Astrocyte (in vitro differentiated cells and primary cell): ENCODE measurements at regions not wholly inside any gene's neighbourhood (a gene's known extent, or its start where the extent isn't known, plus 50 kb on each side); places are given as distances from the start of the nearest gene placed in this dataset.

Experiments used
- CTCF ChIP-seq: IDR thresholded peaks from 2 replicates; pipeline ENCODE4 v1.5.1; 2011; ENCODE audit warnings: low read depth, mild to moderate bottlenecking, inconsistent platforms, low read length, moderate library complexity; ENCODE audit not compliant: insufficient read depth
- EZH2 ChIP-seq: IDR thresholded peaks from 2 replicates; pipeline ENCODE4 v1.6.1; 2012; ENCODE audit warnings: mild to moderate bottlenecking, low read length, inconsistent platforms; ENCODE audit not compliant: insufficient read depth

GRCh38 chr6:69456086-69456485 lies 340.7 kb downstream of the LMBRD1 start:
- TF ChIP-seq CTCF, result no peak
- TF ChIP-seq EZH2, result no peak
